ENCODE measurements at regions not wholly inside any gene's neighbourhood (a gene's known extent, or its start where the extent isn't known, plus 50 kb on each side); places are given as distances from the start of the nearest gene placed in this dataset.

GRCh38 chr2:2519381-2519780 is 188.3 kb upstream of the MYT1L start:
- Histone ChIP-seq H3K27me3 (no peaks in the 10 kb centered on the region), H3K79me2 (no peaks in the 10 kb centered on the region), H3K27ac (no peak overlapping the region), H3K9me2 (replicated peaks; ENCODE audit: insufficient read depth) (no peaks in the 10 kb centered on the region), H3K4me1 (ENCODE audit: insufficient read depth) (no peaks in the 10 kb centered on the region), H4K20me1 (ENCODE audit: insufficient read depth, poor library complexity, severe bottlenecking) (no peaks in the 10 kb centered on the region), H3K9me3 (ENCODE audit: low read depth) (no peaks in the 10 kb centered on the region), H3K4me3 (no peak overlapping the region), H3K4me2 (no peak overlapping the region), H3K36me3 (replicated peaks; ENCODE audit: insufficient read depth, low read depth) (no peaks in the 10 kb centered on the region), H2AFZ (no peak overlapping the region)
- DNase-seq (ENCODE audit: low spot score), result no peak
- TF ChIP-seq EZH2phosphoT487 (IDR thresholded peaks at IDR 0.05; ENCODE audit: low read depth, severe bottlenecking, unreplicated experiment), result no peak
- no peak for TF ChIP-seq CTCF (IDR thresholded peaks at IDR 0.05; ENCODE audit: poor library complexity)
- no peak for TF ChIP-seq EZH2 (IDR thresholded peaks at IDR 0.05; ENCODE audit: borderline replicate concordance)
- WGBS (ENCODE audit: low lambda C conversion rate, missing lambda C conversion rate), result 81% methylated on average over 1 of the region's 1 CpG

GRCh38 chr2:2517399-2517798 is 186.3 kb upstream of the MYT1L start:
- TF ChIP-seq CTCF (IDR thresholded peaks at IDR 0.05; ENCODE audit: poor library complexity), result no peak
- no peak overlapping the region for H3K27ac ChIP-seq
- no peak overlapping the region for H3K4me2 ChIP-seq
- H2AFZ ChIP-seq, result no peak overlapping the region
- 58% methylated on average over 2 of the region's 2 CpGs for WGBS (ENCODE audit: low lambda C conversion rate, missing lambda C conversion rate)
- no peak overlapping the region for H3K4me3 ChIP-seq
- no peaks in the 10 kb centered on the region for H3K9me2 ChIP-seq (replicated peaks; ENCODE audit: insufficient read depth)
- no peaks in the 10 kb centered on the region for H3K4me1 ChIP-seq (ENCODE audit: insufficient read depth)
- H3K9me3 ChIP-seq (ENCODE audit: low read depth), result no peaks in the 10 kb centered on the region
- no peak for DNase-seq (ENCODE audit: low spot score)
- no peaks in the 10 kb centered on the region for H3K36me3 ChIP-seq (replicated peaks; ENCODE audit: insufficient read depth, low read depth)
- no peaks in the 10 kb centered on the region for H3K27me3 ChIP-seq
- no peaks in the 10 kb centered on the region for H4K20me1 ChIP-seq (ENCODE audit: insufficient read depth, poor library complexity, severe bottlenecking)
- H3K79me2 ChIP-seq, result no peaks in the 10 kb centered on the region

- Histone ChIP-seq H2AFZ (no peak overlapping the region), H3K27me3 (no peaks in the 10 kb centered on the region), H4K20me1 (ENCODE audit: insufficient read depth, poor library complexity, severe bottlenecking) (no peaks in the 10 kb centered on the region), H3K9me3 (ENCODE audit: low read depth) (no peaks in the 10 kb centered on the region), H3K79me2 (no peaks in the 10 kb centered on the region), H3K9me2 (replicated peaks; ENCODE audit: insufficient read depth) (no peaks in the 10 kb centered on the region), H3K4me2 (no peak overlapping the region), H3K4me3 (no peak overlapping the region), H3K4me1 (ENCODE audit: insufficient read depth) (no peaks in the 10 kb centered on the region), H3K36me3 (replicated peaks; ENCODE audit: insufficient read depth, low read depth) (no peaks in the 10 kb centered on the region), H3K27ac (no peak overlapping the region)
- 88% methylated on average over 14 of the region's 14 CpGs for WGBS (ENCODE audit: low lambda C conversion rate, missing lambda C conversion rate)
- no peak for TF ChIP-seq EZH2 (IDR thresholded peaks at IDR 0.05; ENCODE audit: borderline replicate concordance)
- TF ChIP-seq EZH2phosphoT487 (IDR thresholded peaks at IDR 0.05; ENCODE audit: low read depth, severe bottlenecking, unreplicated experiment), result no peak
- no peak for TF ChIP-seq CTCF (IDR thresholded peaks at IDR 0.05; ENCODE audit: poor library complexity)
- no peak for DNase-seq (ENCODE audit: low spot score)
These were observed 185.3 kb upstream of the MYT1L start for GRCh38 chr2:2516386-2516785.

- H3K27ac ChIP-seq, result no peak overlapping the region
These were observed 181.9 kb upstream of the MYT1L start for GRCh38 chr2:2512931-2513330.

More at GRCh38 chr2:2512931-2513330, 181.9 kb upstream of the MYT1L start:
- H3K4me3 ChIP-seq, result no peak overlapping the region
- H3K9me2 ChIP-seq (replicated peaks; ENCODE audit: insufficient read depth), result no peaks in the 10 kb centered on the region
- no peak overlapping the region for H2AFZ ChIP-seq
- H3K4me2 ChIP-seq, result no peak overlapping the region
- no peaks in the 10 kb centered on the region for H3K79me2 ChIP-seq
- no peaks in the 10 kb centered on the region for H4K20me1 ChIP-seq (ENCODE audit: insufficient read depth, poor library complexity, severe bottlenecking)
- TF ChIP-seq EZH2phosphoT487 (IDR thresholded peaks at IDR 0.05; ENCODE audit: low read depth, severe bottlenecking, unreplicated experiment) (no peak), CTCF (IDR thresholded peaks at IDR 0.05; ENCODE audit: poor library complexity) (no peak), EZH2 (IDR thresholded peaks at IDR 0.05; ENCODE audit: borderline replicate concordance) (no peak)
- DNase-seq (ENCODE audit: low spot score), result no peak
- H3K9me3 ChIP-seq (ENCODE audit: low read depth), result no peaks in the 10 kb centered on the region
- no peaks in the 10 kb centered on the region for H3K36me3 ChIP-seq (replicated peaks; ENCODE audit: insufficient read depth, low read depth)
- H3K4me1 ChIP-seq (ENCODE audit: insufficient read depth), result no peaks in the 10 kb centered on the region
- WGBS (ENCODE audit: low lambda C conversion rate, missing lambda C conversion rate), result 81% methylated on average over 10 of the region's 10 CpGs
- H3K27me3 ChIP-seq, result no peaks in the 10 kb centered on the region
